H1 (cell line): ENCODE measurements at regions not wholly inside any gene's neighbourhood (a gene's known extent, or its start where the extent isn't known, plus 50 kb on each side); places are given as distances from the start of the nearest gene placed in this dataset.
"Not testable (repeated sequence)": the region's sequence is repeated elsewhere in the genome, so short reads cannot be mapped to it uniquely, and the experiment has no call there.

Experiments used
- CTCF ChIA-PET: fragments of 300-600 bp; sonication (Branson Sonifier 250); formaldehyde crosslinking; loops from one replicate; lab custom pipeline; 2021; ENCODE audit not compliant: partially characterized antibody; lab: Charles Lee
- POLR2A ChIA-PET: fragments of 300-600 bp; sonication (Branson Sonifier 250); formaldehyde crosslinking; loops from one replicate; lab custom pipeline; 2021; ENCODE audit warnings: inconsistent platforms; ENCODE audit not compliant: partially characterized antibody; lab: Charles Lee
- DNase-seq, 2 experiments: peaks; one replicate each; pipeline versions ENCODE4 v3.0.0 to v3.0.0-alpha.2; 2010 to 2022; ENCODE audit warnings: low spot score in 2 of 2, low read depth in 1 of 2, mixed read lengths in 1 of 2
- FAIRE-seq: peaks from 2 replicates; lab custom pipeline; 2011; peaks lifted over from hg19 to GRCh38; lab: Jason Lieb, UNC
- H2AFZ ChIP-seq: 2 replicates; pipeline ENCODE4 v1.8.1; 2012; ENCODE audit warnings: low read length, inconsistent platforms
- H2AK5ac ChIP-seq: 2 replicates; pipeline ENCODE4 v1.6.1; 2013; ENCODE audit warnings: low read depth, low read length
- H2BK120ac ChIP-seq: replicated peaks from 2 replicates; pipeline ENCODE3; 2013; ENCODE audit warnings: low read depth, low read length, inconsistent platforms
- H2BK12ac ChIP-seq: 2 replicates; pipeline ENCODE4 v1.6.1; 2013; ENCODE audit warnings: low read depth, low read length
- H2BK15ac ChIP-seq: 2 replicates; pipeline ENCODE4 v1.6.1; 2013; ENCODE audit warnings: low read length
- H2BK20ac ChIP-seq: 2 replicates; pipeline ENCODE4 v1.6.1; 2013; ENCODE audit warnings: low read length
- H2BK5ac ChIP-seq: 2 replicates; pipeline ENCODE4 v1.6.1; 2013; ENCODE audit warnings: low read depth, low read length
- H3K14ac ChIP-seq: 2 replicates; pipeline ENCODE4 v1.6.1; 2013; ENCODE audit warnings: inconsistent platforms; ENCODE audit not compliant: insufficient read length
- H3K18ac ChIP-seq: 2 replicates; pipeline ENCODE4 v1.6.1; 2013; ENCODE audit warnings: low read length; ENCODE audit errors: extremely low read depth
- H3K23ac ChIP-seq: 2 replicates; pipeline ENCODE4 v1.6.1; 2013; ENCODE audit warnings: inconsistent platforms; ENCODE audit not compliant: insufficient read length
- H3K23me2 ChIP-seq: 2 replicates; pipeline ENCODE4 v1.6.1; 2013; ENCODE audit warnings: low read depth, low read length
- H3K27ac ChIP-seq: 2 replicates; pipeline ENCODE4 v1.6.1; 2011; ENCODE audit warnings: low read depth, low read length, inconsistent platforms
- H3K27me3 ChIP-seq, 4 experiments: replicated peaks in 1 of 4; 1 replicate in 1 of 4; 2 replicates in 3 of 4; pipeline versions ENCODE4 v1.6.1 to v1.8.1; 2011 to 2013; ENCODE audit warnings: low read length in 3 of 4, mild to moderate bottlenecking in 3 of 4, inconsistent platforms in 2 of 4, mixed read lengths in 2 of 4, moderate library complexity in 1 of 4; ENCODE audit not compliant: control insufficient read depth in 3 of 4, insufficient read depth in 3 of 4; ENCODE audit errors: extremely low read depth in 1 of 4
- H3K36me3 ChIP-seq, 4 experiments: 2 replicates each; pipeline versions ENCODE4 v1.6.1 to v1.8.1; 2011 to 2013; ENCODE audit warnings: mild to moderate bottlenecking in 4 of 4, low read length in 3 of 4, moderate library complexity in 2 of 4, control low read depth in 1 of 4, inconsistent platforms in 1 of 4; ENCODE audit not compliant: insufficient read depth in 4 of 4, control insufficient read depth in 2 of 4
- H3K4ac ChIP-seq: replicated peaks from 2 replicates; pipeline ENCODE3; 2013; ENCODE audit warnings: low read length, low read depth, mixed read lengths, inconsistent platforms; ENCODE audit not compliant: insufficient read length
- H3K4me1 ChIP-seq, 4 experiments: replicated peaks in 1 of 4; 1 replicate in 1 of 4; 2 replicates in 3 of 4; pipeline versions ENCODE4 v1.6.1 to v1.8.1; 2011 to 2013; ENCODE audit warnings: low read length in 3 of 4, inconsistent platforms in 2 of 4, mixed read lengths in 1 of 4; ENCODE audit not compliant: insufficient read depth in 4 of 4, control insufficient read depth in 3 of 4
- H3K4me2 ChIP-seq, 2 experiments: 2 replicates each; pipeline versions ENCODE4 v1.6.1 to v1.8.1; 2011 to 2013; ENCODE audit warnings: low read depth in 2 of 2, low read length in 2 of 2, control low read depth in 1 of 2, inconsistent platforms in 1 of 2, mild to moderate bottlenecking in 1 of 2; ENCODE audit not compliant: insufficient read depth in 1 of 2
- H3K4me3 ChIP-seq, 4 experiments: fragments of 200-600, 300-600 bp in 1 of 4; sonication (generic), shearing (Covaris generic), sonication (Bioruptor Twin) in 1 of 4; 2 replicates each; pipeline versions ENCODE4 v1.5.1 to v1.8.1; 2011 to 2016; ENCODE audit warnings: low read length in 4 of 4, low read depth in 3 of 4, control low read depth in 2 of 4, inconsistent platforms in 2 of 4, mild to moderate bottlenecking in 2 of 4, mixed read lengths in 1 of 4, moderate library complexity in 1 of 4; ENCODE audit not compliant: insufficient read depth in 2 of 4; ENCODE audit errors: extremely low read depth in 1 of 4
- H3K56ac ChIP-seq: replicated peaks from 2 replicates; pipeline ENCODE3; 2013; ENCODE audit warnings: low read depth, mild to moderate bottlenecking, mixed read lengths, low read length, inconsistent platforms; ENCODE audit not compliant: insufficient read length
- H3K79me1 ChIP-seq: 2 replicates; pipeline ENCODE4 v1.6.1; 2013; ENCODE audit warnings: low read depth, low read length, control low read depth
- H3K79me2 ChIP-seq, 2 experiments: 2 replicates each; pipeline versions ENCODE4 v1.6.1 to v1.8.1; 2012 to 2013; ENCODE audit warnings: low read length in 2 of 2, mild to moderate bottlenecking in 2 of 2, inconsistent platforms in 1 of 2; ENCODE audit not compliant: insufficient read depth in 2 of 2, control insufficient read depth in 1 of 2
- H3K9ac ChIP-seq, 4 experiments: replicated peaks in 1 of 4; 1 replicate in 1 of 4; 2 replicates in 3 of 4; pipeline versions ENCODE4 v1.6.1 to v1.8.1; 2011 to 2013; ENCODE audit warnings: low read depth in 3 of 4, low read length in 3 of 4, control low read depth in 2 of 4, mild to moderate bottlenecking in 2 of 4, moderate library complexity in 2 of 4, inconsistent platforms in 1 of 4; ENCODE audit errors: extremely low read depth in 1 of 4
- H3K9me3 ChIP-seq, 2 experiments: 2 replicates each; pipeline versions ENCODE4 v1.6.1 to v1.8.1; 2012 to 2013; ENCODE audit warnings: mild to moderate bottlenecking in 2 of 2, moderate library complexity in 2 of 2, control low read depth in 1 of 2, inconsistent platforms in 1 of 2, low read depth in 1 of 2, low read length in 1 of 2, mixed read lengths in 1 of 2; ENCODE audit not compliant: insufficient read depth in 2 of 2
- H4K20me1 ChIP-seq, 2 experiments: replicated peaks in 1 of 2; 2 replicates each; pipeline versions ENCODE3 to v1.8.1; 2011 to 2013; ENCODE audit warnings: inconsistent platforms in 2 of 2, low read length in 2 of 2, mild to moderate bottlenecking in 1 of 2; ENCODE audit not compliant: insufficient read depth in 2 of 2, control insufficient read depth in 1 of 2
- H4K5ac ChIP-seq: 2 replicates; pipeline ENCODE4 v1.6.1; 2013; ENCODE audit warnings: low read length, low read depth, mixed read lengths, inconsistent platforms; ENCODE audit not compliant: insufficient read length
- H4K8ac ChIP-seq: 2 replicates; pipeline ENCODE4 v1.8.0; 2013; ENCODE audit warnings: mild to moderate bottlenecking, moderate library complexity, low read length, inconsistent platforms; ENCODE audit not compliant: insufficient read depth; ENCODE audit errors: extremely low read depth
- H4K91ac ChIP-seq: replicated peaks from 2 replicates; pipeline ENCODE3; 2013; ENCODE audit warnings: low read length, mixed read lengths, inconsistent platforms; ENCODE audit not compliant: insufficient read length
- WGBS, 2 experiments: shearing (Covaris generic) in 1 of 2; methylation state at CpG; one replicate each; pipeline versions ENCODE4 v1.1.6 to v1.1.7; 2013 to 2015; ENCODE audit warnings: low lambda C conversion rate in 2 of 2, mixed read lengths in 2 of 2, inconsistent platforms in 1 of 2, low coverage in 1 of 2, missing lambda C conversion rate in 1 of 2; ENCODE audit not compliant: insufficient replicate concordance in 2 of 2, insufficient coverage in 1 of 2, insufficient read length in 1 of 2; ENCODE audit errors: extremely low coverage in 1 of 2, missing lambda C conversion rate in 1 of 2; 5-methylcytosine and 5-hydroxymethylcytosine counted together

GRCh38 chr21:27870755-27871154 lies 903.9 kb upstream of the ADAMTS5 start:
- H3K36me3 ChIP-seq, CTCF ChIA-PET, H3K4me2 ChIP-seq, H2AK5ac ChIP-seq, DNase-seq, H2AFZ ChIP-seq, H3K79me1 ChIP-seq, H3K9ac ChIP-seq, H3K4me1 ChIP-seq, H3K23me2 ChIP-seq, H2BK5ac ChIP-seq, H3K79me2 ChIP-seq, H3K4me3 ChIP-seq, H3K4ac ChIP-seq, H3K23ac ChIP-seq, H3K14ac ChIP-seq, H3K9me3 ChIP-seq, FAIRE-seq, H2BK20ac ChIP-seq, H4K91ac ChIP-seq, H4K20me1 ChIP-seq, H3K27me3 ChIP-seq, H4K5ac ChIP-seq, H2BK15ac ChIP-seq, H3K18ac ChIP-seq, H3K56ac ChIP-seq, H2BK12ac ChIP-seq, POLR2A ChIA-PET, H2BK120ac ChIP-seq, H3K27ac ChIP-seq, H4K8ac ChIP-seq: not testable (repeated sequence)

- CTCF ChIA-PET = not testable (repeated sequence)
Measured at GRCh38 chr21:27860314-27860955, 893.5 kb upstream of the ADAMTS5 start.

More at GRCh38 chr21:27860314-27860955, 893.5 kb upstream of the ADAMTS5 start:
- H3K27ac ChIP-seq, H2AK5ac ChIP-seq, H4K5ac ChIP-seq, H3K79me1 ChIP-seq, H3K36me3 ChIP-seq, H3K27me3 ChIP-seq, H3K23ac ChIP-seq, H2AFZ ChIP-seq, H3K9me3 ChIP-seq, H3K4me2 ChIP-seq, H3K9ac ChIP-seq, H4K8ac ChIP-seq, H3K18ac ChIP-seq, H2BK15ac ChIP-seq, H2BK20ac ChIP-seq, H3K56ac ChIP-seq, H4K91ac ChIP-seq, H2BK120ac ChIP-seq, H2BK12ac ChIP-seq, FAIRE-seq, H3K14ac ChIP-seq, H2BK5ac ChIP-seq, DNase-seq, POLR2A ChIA-PET, H3K23me2 ChIP-seq, H3K4ac ChIP-seq, H3K4me1 ChIP-seq, H3K4me3 ChIP-seq, H3K79me2 ChIP-seq, H4K20me1 ChIP-seq: not testable (repeated sequence)
- 94% methylated on average over 3 of the region's 3 CpGs; no CpG with 5 or more reads in 1 of the 2 experiments for WGBS, 2 experiments
